ENCODE measurements at regions not wholly inside any gene's neighbourhood (a gene's known extent, or its start where the extent isn't known, plus 50 kb on each side); places are given as distances from the start of the nearest gene placed in this dataset.

- no peak for DNase-seq (ENCODE audit: low read depth)
Measured at GRCh38 chr4:187321711-187322110, 598.1 kb upstream of the FAT1 start.

- DNase-seq (ENCODE audit: low read depth) = no peak
Measured at GRCh38 chr4:187332141-187332540, 608.5 kb upstream of the FAT1 start.

GRCh38 chr4:187333151-187333550, 609.5 kb upstream of the FAT1 start:
- DNase-seq (ENCODE audit: low read depth) = peak; percentile 65

GRCh38 chr4:187335339-187335738, 611.7 kb upstream of the FAT1 start:
- DNase-seq (ENCODE audit: low read depth) = no peak

GRCh38 chr4:187354740-187355139, 631.1 kb upstream of the FAT1 start:
- no peak for DNase-seq (ENCODE audit: low read depth)

- DNase-seq (ENCODE audit: low read depth) = no peak
Measured at GRCh38 chr4:187357045-187357643, 633.5 kb upstream of the FAT1 start.

GRCh38 chr4:187357821-187358220, 634.2 kb upstream of the FAT1 start:
- DNase-seq (ENCODE audit: low read depth) = no peak

GRCh38 chr4:187362937-187363857, 632.4 kb upstream of the ZFP42 start:
- DNase-seq (ENCODE audit: low read depth) = peak; percentile 53

- no peak for DNase-seq (ENCODE audit: low read depth)
Measured at GRCh38 chr4:187364401-187364800, 631.2 kb upstream of the ZFP42 start.

- no peak for DNase-seq (ENCODE audit: low read depth)
Measured at GRCh38 chr4:187364851-187365250, 630.7 kb upstream of the ZFP42 start.

- DNase-seq (ENCODE audit: low read depth) = no peak
Measured at GRCh38 chr4:187366530-187366929, 629.0 kb upstream of the ZFP42 start.

- no peak for DNase-seq (ENCODE audit: low read depth)
Measured at GRCh38 chr4:187370918-187371317, 624.7 kb upstream of the ZFP42 start.

- no peak for DNase-seq (ENCODE audit: low read depth)
Measured at GRCh38 chr4:187378441-187378840, 617.1 kb upstream of the ZFP42 start.

GRCh38 chr4:187380181-187380581, 615.4 kb upstream of the ZFP42 start:
- DNase-seq (ENCODE audit: low read depth) = peak; percentile 16

GRCh38 chr4:187383181-187383580, 612.4 kb upstream of the ZFP42 start:
- no peak for DNase-seq (ENCODE audit: low read depth)

- peak; percentile 33 for DNase-seq (ENCODE audit: low read depth)
Measured at GRCh38 chr4:187387739-187388138, 607.8 kb upstream of the ZFP42 start.

- no peak for DNase-seq (ENCODE audit: low read depth)
Measured at GRCh38 chr4:187389420-187389819, 606.2 kb upstream of the ZFP42 start.

GRCh38 chr4:187390646-187391045, 604.9 kb upstream of the ZFP42 start:
- DNase-seq (ENCODE audit: low read depth) = peak; percentile 12

- peak; percentile 15 for DNase-seq (ENCODE audit: low read depth)
Measured at GRCh38 chr4:187393531-187394344, 601.8 kb upstream of the ZFP42 start.

GRCh38 chr4:187396106-187396505, 599.5 kb upstream of the ZFP42 start:
- no peak for DNase-seq (ENCODE audit: low read depth)

GRCh38 chr4:187408447-187408846, 587.1 kb upstream of the ZFP42 start:
- peak; percentile 18 for DNase-seq (ENCODE audit: low read depth)

Measured in RPMI7951 (cell line).